ENCODE measurements at regions not wholly inside any gene's neighbourhood (a gene's known extent, or its start where the extent isn't known, plus 50 kb on each side); places are given as distances from the start of the nearest gene placed in this dataset.

GRCh38 chr6:91816335-91816734 lies 1229.5 kb upstream of the MAP3K7 start:
- intact Hi-C loops (cut with DNase I; ENCODE audit: low total_unique reads) = no loop called here
- 96% methylated on average over 18 of the region's 18 CpGs for WGBS, 2 donors
- no peak overlapping the region for H3K4me3 ChIP-seq (ENCODE audit: low read depth, poor library complexity, severe bottlenecking)
- DNase-seq (ENCODE audit: low spot score in 2 of 2) = no peak
- TF ChIP-seq POLR2A (IDR thresholded peaks at IDR 0.05) = no peak
- TF ChIP-seq, protein P1, sequence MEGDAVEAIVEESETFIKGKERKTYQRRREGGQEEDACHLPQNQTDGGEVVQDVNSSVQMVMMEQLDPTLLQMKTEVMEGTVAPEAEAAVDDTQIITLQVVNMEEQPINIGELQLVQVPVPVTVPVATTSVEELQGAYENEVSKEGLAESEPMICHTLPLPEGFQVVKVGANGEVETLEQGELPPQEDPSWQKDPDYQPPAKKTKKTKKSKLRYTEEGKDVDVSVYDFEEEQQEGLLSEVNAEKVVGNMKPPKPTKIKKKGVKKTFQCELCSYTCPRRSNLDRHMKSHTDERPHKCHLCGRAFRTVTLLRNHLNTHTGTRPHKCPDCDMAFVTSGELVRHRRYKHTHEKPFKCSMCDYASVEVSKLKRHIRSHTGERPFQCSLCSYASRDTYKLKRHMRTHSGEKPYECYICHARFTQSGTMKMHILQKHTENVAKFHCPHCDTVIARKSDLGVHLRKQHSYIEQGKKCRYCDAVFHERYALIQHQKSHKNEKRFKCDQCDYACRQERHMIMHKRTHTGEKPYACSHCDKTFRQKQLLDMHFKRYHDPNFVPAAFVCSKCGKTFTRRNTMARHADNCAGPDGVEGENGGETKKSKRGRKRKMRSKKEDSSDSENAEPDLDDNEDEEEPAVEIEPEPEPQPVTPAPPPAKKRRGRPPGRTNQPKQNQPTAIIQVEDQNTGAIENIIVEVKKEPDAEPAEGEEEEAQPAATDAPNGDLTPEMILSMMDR (IDR thresholded peaks at IDR 0.05) = no peak

DNA sequence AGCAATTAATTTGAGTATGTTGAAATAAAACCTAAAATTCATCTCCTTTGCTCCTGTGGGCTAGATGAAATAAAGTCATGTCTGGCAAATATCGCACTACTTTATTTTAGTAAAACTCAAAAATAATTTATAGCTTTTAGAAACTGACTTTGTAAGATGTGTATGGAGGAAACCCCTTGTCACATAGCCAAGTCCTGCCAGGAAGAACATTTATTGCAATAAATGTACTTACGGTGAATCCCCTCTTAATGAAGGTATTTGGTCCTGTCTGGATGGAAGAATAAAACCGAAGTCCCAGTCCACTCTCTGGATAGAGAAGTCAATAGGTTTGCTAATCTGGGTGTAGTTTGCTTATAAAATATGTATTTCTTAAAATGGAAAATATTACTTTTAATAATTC lies 1226.8 kb upstream of the MAP3K7 start:
- intact Hi-C loops (cut with DNase I; ENCODE audit: low total_unique reads) = no loop called here

GRCh38 chr6:91812596-91813274 lies 1225.9 kb upstream of the MAP3K7 start:
- DNase-seq (ENCODE audit: low spot score in 2 of 2) = no peak
- 12 to 23% methylated on average over 1 of the region's 1 CpG for WGBS, 2 donors
- no peak for TF ChIP-seq POLR2A (IDR thresholded peaks at IDR 0.05)
- TF ChIP-seq, protein P1 (IDR thresholded peaks at IDR 0.05) = no peak
- H3K4me3 ChIP-seq (ENCODE audit: low read depth, poor library complexity, severe bottlenecking) = no peak overlapping the region
- intact Hi-C loops (cut with DNase I; ENCODE audit: low total_unique reads) = no loop called here

More for the DNA sequence above, 1226.8 kb upstream of the MAP3K7 start:
- WGBS, 2 donors = 42 to 53% methylated on average over 3 of the region's 3 CpGs
- no peak for TF ChIP-seq POLR2A (IDR thresholded peaks at IDR 0.05)
- TF ChIP-seq, protein P1 (IDR thresholded peaks at IDR 0.05) = no peak
- DNase-seq (ENCODE audit: low spot score in 2 of 2) = no peak
- H3K4me3 ChIP-seq (ENCODE audit: low read depth, poor library complexity, severe bottlenecking) = no peak overlapping the region

GRCh38 chr6:91804981-91805380 lies 1218.1 kb upstream of the MAP3K7 start:
- TF ChIP-seq POLR2A (IDR thresholded peaks at IDR 0.05) = no peak
- TF ChIP-seq, protein P1 (IDR thresholded peaks at IDR 0.05) = no peak
- no peak overlapping the region for H3K4me3 ChIP-seq (ENCODE audit: low read depth, poor library complexity, severe bottlenecking)
- WGBS, 2 donors = 76 to 81% methylated on average over 3 of the region's 3 CpGs
- no peak for DNase-seq (ENCODE audit: low spot score in 2 of 2)
- intact Hi-C loops (cut with DNase I; ENCODE audit: low total_unique reads) = no loop called here

- WGBS, 2 donors = 81 to 92% methylated on average over 1 of the region's 1 CpG
- no peak for DNase-seq (ENCODE audit: low spot score in 2 of 2)
Measured at GRCh38 chr6:91802431-91802830, 1215.6 kb upstream of the MAP3K7 start.

More at GRCh38 chr6:91802431-91802830, 1215.6 kb upstream of the MAP3K7 start:
- TF ChIP-seq POLR2A (IDR thresholded peaks at IDR 0.05) = no peak
- TF ChIP-seq, protein P1 (IDR thresholded peaks at IDR 0.05) = no peak
- intact Hi-C loops (cut with DNase I; ENCODE audit: low total_unique reads) = no loop called here
- H3K4me3 ChIP-seq (ENCODE audit: low read depth, poor library complexity, severe bottlenecking) = no peak overlapping the region
